Activated CD4-positive, alpha-beta T cell treated with anti-CD3 and anti-CD28 coated beads, Interleukin-2, Interleukin-6, amounts not matched to agents 100 ng/mL and 50 ng/mL, durations not matched to agents 16 hours and 8 hours (primary cell): ENCODE measurements at regions not wholly inside any gene's neighbourhood (a gene's known extent, or its start where the extent isn't known, plus 50 kb on each side); places are given as distances from the start of the nearest gene placed in this dataset.
"Not testable (repeated sequence)": the region's sequence is repeated elsewhere in the genome, so short reads cannot be mapped to it uniquely, and the experiment has no call there.

Source experiments
- DNase-seq: peaks from one replicate; pipeline ENCODE4 v3.0.0-alpha.2; 2020

- DNase-seq, result not testable (repeated sequence)
Observed at GRCh38 chr11:67940440-67940839, 63.5 kb downstream of the UNC93B1 start.

- not testable (repeated sequence) for DNase-seq
Observed at GRCh38 chr11:67938964-67939363, 64.9 kb downstream of the UNC93B1 start.

GRCh38 chr11:67938371-67938770 is 65.5 kb downstream of the UNC93B1 start:
- not testable (repeated sequence) for DNase-seq

- DNase-seq, result not testable (repeated sequence)
Observed at GRCh38 chr11:67923565-67923964, 80.3 kb downstream of the UNC93B1 start.

- DNase-seq, result peak; percentile 30
Observed at GRCh38 chr11:67920546-67920945, 83.4 kb downstream of the UNC93B1 start.

- not testable (repeated sequence) for DNase-seq
Observed at GRCh38 chr11:67912184-67912583, 91.7 kb downstream of the UNC93B1 start.

GRCh38 chr11:67911211-67911610 is 92.7 kb downstream of the UNC93B1 start:
- not testable (repeated sequence) for DNase-seq

- not testable (repeated sequence) for DNase-seq
Observed at GRCh38 chr11:67910803-67911202, 93.1 kb downstream of the UNC93B1 start.

- DNase-seq, result not testable (repeated sequence)
Observed at GRCh38 chr11:67906969-67907368, 96.9 kb downstream of the UNC93B1 start.

- DNase-seq, result peak; percentile 25
Observed at GRCh38 chr11:67899462-67899861, 104.4 kb downstream of the UNC93B1 start.

GRCh38 chr11:67893487-67893886 is 110.4 kb downstream of the UNC93B1 start:
- DNase-seq, result not testable (repeated sequence)

GRCh38 chr11:67889646-67890045 is 114.3 kb downstream of the UNC93B1 start:
- DNase-seq, result not testable (repeated sequence)

GRCh38 chr11:67888056-67888455 is 115.8 kb downstream of the UNC93B1 start:
- not testable (repeated sequence) for DNase-seq

GRCh38 chr11:67886672-67887071 is 117.2 kb downstream of the UNC93B1 start:
- DNase-seq, result not testable (repeated sequence)

GRCh38 chr11:67886207-67886606 is 117.7 kb downstream of the UNC93B1 start:
- DNase-seq, result not testable (repeated sequence)

- not testable (repeated sequence) for DNase-seq
Observed at GRCh38 chr11:67885574-67885973, 118.3 kb downstream of the UNC93B1 start.

GRCh38 chr11:67884761-67885558 is 118.9 kb downstream of the UNC93B1 start:
- peak; percentile 55 for DNase-seq

- peak; percentile 48 for DNase-seq
Observed at GRCh38 chr11:67884073-67884757, 119.7 kb downstream of the UNC93B1 start.

- not testable (repeated sequence) for DNase-seq
Observed at GRCh38 chr11:67882304-67882703, 121.6 kb downstream of the UNC93B1 start.

GRCh38 chr11:67881836-67882235 is 122.1 kb downstream of the UNC93B1 start:
- not testable (repeated sequence) for DNase-seq

- DNase-seq, result not testable (repeated sequence)
Observed at GRCh38 chr11:67880594-67881196, 123.2 kb downstream of the UNC93B1 start.

GRCh38 chr11:67878666-67879065 is 125.2 kb downstream of the UNC93B1 start:
- peak; percentile 7 for DNase-seq

GRCh38 chr11:67877316-67877715 is 126.6 kb downstream of the UNC93B1 start:
- DNase-seq, result not testable (repeated sequence)
